ENCODE measurements at regions not wholly inside any gene's neighbourhood (a gene's known extent, or its start where the extent isn't known, plus 50 kb on each side); places are given as distances from the start of the nearest gene placed in this dataset.

DNA sequence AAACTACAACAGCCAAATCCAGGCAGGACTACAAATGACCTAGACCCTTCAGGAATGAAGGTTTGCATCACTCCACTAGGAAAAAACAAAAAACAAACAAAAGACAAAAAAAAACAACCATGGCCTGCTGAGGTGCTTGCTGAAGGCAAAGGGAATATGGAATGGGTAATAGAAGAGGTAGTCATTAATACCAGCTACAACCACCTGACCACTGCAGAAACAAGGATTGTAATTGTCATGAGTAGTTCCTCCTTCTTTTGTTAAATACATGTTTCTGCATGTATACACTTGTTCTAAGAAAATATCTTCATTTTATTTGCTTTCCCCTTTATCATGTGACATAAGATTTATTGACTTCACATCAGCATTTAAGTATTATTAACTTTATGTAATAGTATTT lies 409.8 kb upstream of the GRID2 start:
- no peaks in the 10 kb centered on the region for H3K27me3 ChIP-seq (ENCODE audit: control insufficient read depth, insufficient read depth, low read length)
- H3K36me3 ChIP-seq (ENCODE audit: control insufficient read depth, insufficient read depth, low read length): no peaks in the 10 kb centered on the region
- TF ChIP-seq, protein P1, sequence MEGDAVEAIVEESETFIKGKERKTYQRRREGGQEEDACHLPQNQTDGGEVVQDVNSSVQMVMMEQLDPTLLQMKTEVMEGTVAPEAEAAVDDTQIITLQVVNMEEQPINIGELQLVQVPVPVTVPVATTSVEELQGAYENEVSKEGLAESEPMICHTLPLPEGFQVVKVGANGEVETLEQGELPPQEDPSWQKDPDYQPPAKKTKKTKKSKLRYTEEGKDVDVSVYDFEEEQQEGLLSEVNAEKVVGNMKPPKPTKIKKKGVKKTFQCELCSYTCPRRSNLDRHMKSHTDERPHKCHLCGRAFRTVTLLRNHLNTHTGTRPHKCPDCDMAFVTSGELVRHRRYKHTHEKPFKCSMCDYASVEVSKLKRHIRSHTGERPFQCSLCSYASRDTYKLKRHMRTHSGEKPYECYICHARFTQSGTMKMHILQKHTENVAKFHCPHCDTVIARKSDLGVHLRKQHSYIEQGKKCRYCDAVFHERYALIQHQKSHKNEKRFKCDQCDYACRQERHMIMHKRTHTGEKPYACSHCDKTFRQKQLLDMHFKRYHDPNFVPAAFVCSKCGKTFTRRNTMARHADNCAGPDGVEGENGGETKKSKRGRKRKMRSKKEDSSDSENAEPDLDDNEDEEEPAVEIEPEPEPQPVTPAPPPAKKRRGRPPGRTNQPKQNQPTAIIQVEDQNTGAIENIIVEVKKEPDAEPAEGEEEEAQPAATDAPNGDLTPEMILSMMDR (IDR thresholded peaks at IDR 0.05; ENCODE audit: insufficient read depth, low read length, poor library complexity, severe bottlenecking): no peak
- DNase-seq (ENCODE audit: low read depth): no peak
- H3K4me3 ChIP-seq (ENCODE audit: low read depth, low read length): no peak overlapping the region

DNA sequence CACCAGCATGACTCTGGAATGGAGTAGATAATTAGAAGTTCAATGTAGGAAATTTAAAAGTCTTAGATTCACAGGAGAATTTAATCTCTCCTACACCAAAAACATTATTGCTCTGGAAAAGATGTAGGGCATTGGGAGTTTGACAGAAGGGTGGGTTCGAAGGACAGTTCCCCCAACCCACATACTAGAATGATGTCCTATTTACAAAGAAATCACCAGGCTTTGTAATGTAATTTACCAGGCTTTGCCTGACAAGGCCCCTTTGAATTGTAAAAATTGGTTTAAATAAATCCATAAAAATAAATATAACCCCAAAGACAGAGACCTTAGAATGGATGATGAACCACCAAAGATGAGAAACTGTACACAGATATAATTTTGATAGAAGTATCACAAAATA lies 399.2 kb upstream of the GRID2 start:
- TF ChIP-seq, protein P1 (IDR thresholded peaks at IDR 0.05; ENCODE audit: insufficient read depth, low read length, poor library complexity, severe bottlenecking): no peak
- Histone ChIP-seq H3K36me3 (ENCODE audit: control insufficient read depth, insufficient read depth, low read length) (no peaks in the 10 kb centered on the region), H3K4me3 (ENCODE audit: low read depth, low read length) (no peak overlapping the region), H3K27me3 (ENCODE audit: control insufficient read depth, insufficient read depth, low read length) (no peaks in the 10 kb centered on the region)
- DNase-seq (ENCODE audit: low read depth): no peak

DNA sequence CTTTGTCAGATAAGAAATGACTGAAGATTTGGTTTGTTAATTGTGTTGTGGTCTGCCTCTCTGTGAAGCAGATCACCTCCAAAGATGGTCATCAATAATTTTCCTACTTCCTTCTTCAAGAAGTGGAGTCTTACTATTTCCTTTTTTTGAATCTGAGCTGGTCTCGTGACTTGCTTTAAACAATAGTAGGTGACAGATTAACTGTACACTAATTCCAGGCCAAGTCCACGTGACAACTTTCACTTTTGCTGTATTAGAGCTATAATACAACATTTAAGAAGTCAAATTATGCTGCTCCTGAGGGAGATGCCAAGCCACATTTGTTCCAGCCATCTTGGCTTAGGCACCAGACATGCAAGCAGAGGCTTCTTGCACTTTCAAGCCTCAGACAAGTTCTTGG lies 393.8 kb upstream of the GRID2 start:
- H3K27me3 ChIP-seq (ENCODE audit: control insufficient read depth, insufficient read depth, low read length): no peaks in the 10 kb centered on the region
- no peaks in the 10 kb centered on the region for H3K36me3 ChIP-seq (ENCODE audit: control insufficient read depth, insufficient read depth, low read length)
- no peak for DNase-seq (ENCODE audit: low read depth)
- TF ChIP-seq, protein P1 (IDR thresholded peaks at IDR 0.05; ENCODE audit: insufficient read depth, low read length, poor library complexity, severe bottlenecking): no peak
- no peak overlapping the region for H3K4me3 ChIP-seq (ENCODE audit: low read depth, low read length)

DNA sequence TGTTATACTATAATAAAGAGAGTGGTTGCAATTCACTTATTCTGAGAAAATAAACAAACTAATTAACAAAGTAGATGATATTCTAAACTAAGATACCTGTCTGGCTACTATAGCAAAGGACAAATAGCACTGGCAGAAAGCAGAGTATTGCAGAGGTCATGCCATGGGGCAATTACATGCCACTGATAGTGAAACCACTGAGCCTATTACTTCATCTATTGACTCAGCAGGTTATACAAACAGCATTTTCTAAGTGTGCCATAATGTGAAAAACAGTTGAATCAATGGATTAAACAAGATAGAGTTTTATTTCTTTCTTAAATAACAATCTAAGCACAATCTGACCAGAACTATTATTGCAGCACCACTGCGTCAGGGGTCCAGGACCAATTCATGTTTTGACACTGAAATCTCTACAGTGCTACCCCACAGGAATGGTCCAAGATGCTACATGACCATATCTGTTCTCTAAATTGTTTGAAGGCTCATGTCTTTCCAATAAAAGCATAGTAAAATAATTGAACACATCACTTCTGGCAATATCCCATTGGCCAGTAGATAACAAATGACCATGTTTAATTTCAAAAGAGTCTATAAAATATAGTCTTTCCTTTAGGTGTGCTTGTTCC lies 389.5 kb upstream of the GRID2 start:
- Histone ChIP-seq H3K36me3 (ENCODE audit: control insufficient read depth, insufficient read depth, low read length) (no peaks in the 10 kb centered on the region), H3K4me3 (ENCODE audit: low read depth, low read length) (no peak overlapping the region), H3K27me3 (ENCODE audit: control insufficient read depth, insufficient read depth, low read length) (no peaks in the 10 kb centered on the region)
- no peak for DNase-seq (ENCODE audit: low read depth)
- TF ChIP-seq, protein P1 (IDR thresholded peaks at IDR 0.05; ENCODE audit: insufficient read depth, low read length, poor library complexity, severe bottlenecking): no peak

DNA sequence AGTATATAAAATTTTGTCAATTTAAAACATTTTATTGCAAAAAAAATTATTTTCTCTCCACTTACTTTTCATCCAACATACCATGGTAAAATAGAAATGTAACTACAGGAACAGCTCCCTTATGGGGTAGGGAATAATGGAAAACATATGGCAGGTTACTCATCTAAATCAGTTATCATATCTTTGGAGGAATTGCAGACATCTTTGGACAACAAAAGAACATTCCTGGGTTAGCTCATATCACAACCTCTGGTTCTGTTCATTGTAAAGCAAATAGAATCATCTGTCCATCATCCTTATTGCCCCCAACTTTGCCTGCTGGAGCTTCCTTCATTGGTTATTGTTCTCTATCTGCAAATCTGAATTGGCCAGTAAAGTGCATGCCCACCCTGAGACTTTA lies 387.5 kb upstream of the GRID2 start:
- DNase-seq (ENCODE audit: low read depth): no peak
- no peaks in the 10 kb centered on the region for H3K27me3 ChIP-seq (ENCODE audit: control insufficient read depth, insufficient read depth, low read length)
- no peak overlapping the region for H3K4me3 ChIP-seq (ENCODE audit: low read depth, low read length)
- TF ChIP-seq, protein P1 (IDR thresholded peaks at IDR 0.05; ENCODE audit: insufficient read depth, low read length, poor library complexity, severe bottlenecking): no peak
- no peaks in the 10 kb centered on the region for H3K36me3 ChIP-seq (ENCODE audit: control insufficient read depth, insufficient read depth, low read length)

DNA sequence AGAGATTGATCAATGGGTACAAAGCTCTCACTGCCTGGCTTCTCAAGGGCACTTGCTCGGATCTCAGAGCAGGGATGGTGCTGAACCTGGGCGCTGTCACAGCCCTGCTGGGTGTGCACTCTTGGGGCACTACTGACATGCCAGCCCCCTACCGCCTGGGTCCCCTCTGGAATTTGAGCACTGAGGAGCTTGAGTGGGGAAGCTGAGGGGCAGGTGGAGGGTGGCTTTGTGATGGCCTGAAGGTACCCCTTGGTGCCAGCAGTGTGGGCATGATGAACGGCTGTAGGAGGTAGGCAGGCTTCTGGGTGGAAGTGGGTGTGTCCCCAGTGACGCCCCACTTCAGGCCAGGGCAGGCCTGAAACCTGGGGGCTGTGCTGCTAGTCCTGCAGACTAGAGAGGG lies 379.1 kb upstream of the GRID2 start:
- Histone ChIP-seq H3K27me3 (ENCODE audit: control insufficient read depth, insufficient read depth, low read length) (no peaks in the 10 kb centered on the region), H3K36me3 (ENCODE audit: control insufficient read depth, insufficient read depth, low read length) (no peaks in the 10 kb centered on the region), H3K4me3 (ENCODE audit: low read depth, low read length) (no peak overlapping the region)
- TF ChIP-seq, protein P1 (IDR thresholded peaks at IDR 0.05; ENCODE audit: insufficient read depth, low read length, poor library complexity, severe bottlenecking): no peak
- no peak for DNase-seq (ENCODE audit: low read depth)

Measured in kidney epithelial cell (primary cell).